ENCODE measurements at regions not wholly inside any gene's neighbourhood (a gene's known extent, or its start where the extent isn't known, plus 50 kb on each side); places are given as distances from the start of the nearest gene placed in this dataset.

GRCh38 chr5:82476155-82476554 lies 198.0 kb upstream of the RPS23 start:
- Histone ChIP-seq H3K9me2 (replicated peaks; ENCODE audit: insufficient read depth, low read length) (no peaks in the 10 kb centered on the region), H3K9ac (ENCODE audit: low read length) (no peak overlapping the region), H3K4me1 (ENCODE audit: low read length) (no peaks in the 10 kb centered on the region), H3F3A (ENCODE audit: insufficient read depth, low read length) (no peaks in the 10 kb centered on the region), H3K27me3 (replicated peaks; ENCODE audit: insufficient read depth, low read length) (no peaks in the 10 kb centered on the region), H3K79me2 (ENCODE audit: low read length) (no peaks in the 10 kb centered on the region), H3K27ac (ENCODE audit: low read length) (no peak overlapping the region), H3K9me3 (replicated peaks; ENCODE audit: insufficient read depth, low read length) (no peaks in the 10 kb centered on the region), H2AFZ (ENCODE audit: low read length) (no peak overlapping the region), H4K20me1 (ENCODE audit: insufficient read depth, low read length) (no peaks in the 10 kb centered on the region), H3K4me2 (ENCODE audit: low read depth, low read length) (no peak overlapping the region), H3K4me3 (ENCODE audit: low read length) (no peak overlapping the region), H3K36me3 (replicated peaks; ENCODE audit: insufficient read depth, low read length) (no peaks in the 10 kb centered on the region)
- TF ChIP-seq EZH2phosphoT487 (IDR thresholded peaks at IDR 0.05; ENCODE audit: low read length) (no peak), EZH2 (optimal IDR thresholded peaks at IDR 0.05; ENCODE audit: low read depth, low read length) (no peak), CTCF (IDR thresholded peaks at IDR 0.05; ENCODE audit: low read length) (no peak)
- no peak for DNase-seq

- no peak overlapping the region for H3K4me3 ChIP-seq (ENCODE audit: low read length)
- H3K9me3 ChIP-seq (replicated peaks; ENCODE audit: insufficient read depth, low read length) = no peaks in the 10 kb centered on the region
- no peak overlapping the region for H2AFZ ChIP-seq (ENCODE audit: low read length)
- H3K4me2 ChIP-seq (ENCODE audit: low read depth, low read length) = no peak overlapping the region
- H3K36me3 ChIP-seq (replicated peaks; ENCODE audit: insufficient read depth, low read length) = no peaks in the 10 kb centered on the region
- H3K4me1 ChIP-seq (ENCODE audit: low read length) = no peaks in the 10 kb centered on the region
- no peaks in the 10 kb centered on the region for H3K9me2 ChIP-seq (replicated peaks; ENCODE audit: insufficient read depth, low read length)
- H3K27me3 ChIP-seq (replicated peaks; ENCODE audit: insufficient read depth, low read length) = no peaks in the 10 kb centered on the region
- H3F3A ChIP-seq (ENCODE audit: insufficient read depth, low read length) = no peaks in the 10 kb centered on the region
- H3K9ac ChIP-seq (ENCODE audit: low read length) = no peak overlapping the region
- no peaks in the 10 kb centered on the region for H4K20me1 ChIP-seq (ENCODE audit: insufficient read depth, low read length)
- no peaks in the 10 kb centered on the region for H3K79me2 ChIP-seq (ENCODE audit: low read length)
- DNase-seq = no peak
- TF ChIP-seq EZH2 (optimal IDR thresholded peaks at IDR 0.05; ENCODE audit: low read depth, low read length) (no peak), EZH2phosphoT487 (IDR thresholded peaks at IDR 0.05; ENCODE audit: low read length) (no peak), CTCF (IDR thresholded peaks at IDR 0.05; ENCODE audit: low read length) (no peak)
- H3K27ac ChIP-seq (ENCODE audit: low read length) = no peak overlapping the region
Observed at GRCh38 chr5:82473262-82473661, 195.1 kb upstream of the RPS23 start.

- Histone ChIP-seq H2AFZ (ENCODE audit: low read length) (no peak overlapping the region), H3K4me1 (ENCODE audit: low read length) (no peaks in the 10 kb centered on the region), H3K9me3 (replicated peaks; ENCODE audit: insufficient read depth, low read length) (no peaks in the 10 kb centered on the region), H3K27ac (ENCODE audit: low read length) (no peak overlapping the region), H3K9ac (ENCODE audit: low read length) (no peak overlapping the region), H3K4me3 (ENCODE audit: low read length) (no peak overlapping the region), H3K4me2 (ENCODE audit: low read depth, low read length) (no peak overlapping the region), H4K20me1 (ENCODE audit: insufficient read depth, low read length) (no peaks in the 10 kb centered on the region), H3K36me3 (replicated peaks; ENCODE audit: insufficient read depth, low read length) (no peaks in the 10 kb centered on the region), H3F3A (ENCODE audit: insufficient read depth, low read length) (no peaks in the 10 kb centered on the region), H3K79me2 (ENCODE audit: low read length) (no peaks in the 10 kb centered on the region), H3K27me3 (replicated peaks; ENCODE audit: insufficient read depth, low read length) (no peaks in the 10 kb centered on the region), H3K9me2 (replicated peaks; ENCODE audit: insufficient read depth, low read length) (no peaks in the 10 kb centered on the region)
- DNase-seq = no peak
- TF ChIP-seq EZH2phosphoT487 (IDR thresholded peaks at IDR 0.05; ENCODE audit: low read length) (no peak), EZH2 (optimal IDR thresholded peaks at IDR 0.05; ENCODE audit: low read depth, low read length) (no peak), CTCF (IDR thresholded peaks at IDR 0.05; ENCODE audit: low read length) (no peak)
Observed at GRCh38 chr5:82470185-82470994, 192.2 kb upstream of the RPS23 start.

All from MM.1S (cell line).